CD4-positive, alpha-beta T cell treated with Interleukin-1 beta for 1 hour (primary cell): ENCODE measurements at regions not wholly inside any gene's neighbourhood (a gene's known extent, or its start where the extent isn't known, plus 50 kb on each side); places are given as distances from the start of the nearest gene placed in this dataset.
"Not testable (repeated sequence)": the region's sequence is repeated elsewhere in the genome, so short reads cannot be mapped to it uniquely, and the experiment has no call there.

ENCODE experiments used
- DNase-seq, 2 donors: peaks; one replicate each; pipeline ENCODE4 v3.0.0-alpha.2; 2020 to 2022

- DNase-seq: no peak
These were observed 93.3 kb upstream of the PCSK5 start for GRCh38 chr9:75797085-75797580.

GRCh38 chr9:75798505-75798904 is 92.0 kb upstream of the PCSK5 start:
- DNase-seq: no peak

GRCh38 chr9:75803130-75803529 is 87.3 kb upstream of the PCSK5 start:
- DNase-seq: no peak

- no peak for DNase-seq
These were observed 80.4 kb upstream of the PCSK5 start for GRCh38 chr9:75810063-75810462.

GRCh38 chr9:75811692-75812091 is 78.8 kb upstream of the PCSK5 start:
- no peak for DNase-seq

GRCh38 chr9:75812141-75812540 is 78.3 kb upstream of the PCSK5 start:
- DNase-seq: no peak

GRCh38 chr9:75814667-75815066 is 75.8 kb upstream of the PCSK5 start:
- DNase-seq: no peak

GRCh38 chr9:75820471-75821115 is 69.9 kb upstream of the PCSK5 start:
- not testable (repeated sequence) for DNase-seq

GRCh38 chr9:75823151-75823550 is 67.3 kb upstream of the PCSK5 start:
- DNase-seq: no peak

- no peak for DNase-seq
These were observed 65.5 kb upstream of the PCSK5 start for GRCh38 chr9:75824816-75825568.

GRCh38 chr9:75826314-75826713 is 64.2 kb upstream of the PCSK5 start:
- DNase-seq: no peak

- no peak for DNase-seq
These were observed 60.2 kb upstream of the PCSK5 start for GRCh38 chr9:75830303-75830702.

- no peak for DNase-seq
These were observed 56.7 kb upstream of the PCSK5 start for GRCh38 chr9:75833778-75834177.

GRCh38 chr9:75834878-75835277 is 55.6 kb upstream of the PCSK5 start:
- no peak for DNase-seq
